ENCODE measurements at regions not wholly inside any gene's neighbourhood (a gene's known extent, or its start where the extent isn't known, plus 50 kb on each side); places are given as distances from the start of the nearest gene placed in this dataset.

DNA sequence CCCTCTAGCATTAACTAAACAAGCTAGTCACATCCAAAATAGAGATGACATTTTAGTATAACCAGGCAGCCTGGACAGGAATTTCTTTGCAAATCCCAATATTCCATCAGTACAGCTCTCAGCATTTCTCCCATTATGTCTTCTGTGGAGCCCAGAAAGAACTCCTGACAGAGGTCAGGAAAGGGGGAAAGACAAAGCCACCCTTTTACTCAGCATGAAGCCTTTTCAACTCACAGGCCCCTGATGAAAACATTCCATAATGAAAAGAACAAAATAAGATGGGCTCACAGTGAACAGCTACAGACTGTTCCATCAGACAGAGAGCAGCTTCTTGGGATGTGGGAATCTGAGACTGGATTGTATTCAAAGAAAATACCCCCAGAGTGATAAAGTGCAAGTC lies 80.6 kb downstream of the TEX35 start:
- Histone ChIP-seq H3K4me1 (no peaks in the 10 kb centered on the region), H3K27ac (no peak overlapping the region), H3K4me3 (no peak overlapping the region), H3K36me3 (no peaks in the 10 kb centered on the region), H3K27me3 (no peaks in the 10 kb centered on the region), H3K9me3 (no peaks in the 10 kb centered on the region)
- intact Hi-C loops (cut with DNase I): no loop called here
- no peak for TF ChIP-seq CTCF (IDR thresholded peaks at IDR 0.05)
- DNase-seq (no peak), ATAC-seq (no peak)

- Histone ChIP-seq H3K36me3 (no peaks in the 10 kb centered on the region), H3K4me1 (no peaks in the 10 kb centered on the region), H3K27ac (no peak overlapping the region), H3K4me3 (no peak overlapping the region), H3K27me3 (no peaks in the 10 kb centered on the region), H3K9me3 (no peaks in the 10 kb centered on the region)
- TF ChIP-seq CTCF (IDR thresholded peaks at IDR 0.05): no peak
- DNase-seq (no peak), ATAC-seq (no peak)
- intact Hi-C loops (cut with DNase I): no loop called here
Observed at GRCh38 chr1:178594133-178594532, 81.2 kb downstream of the TEX35 start.

DNA sequence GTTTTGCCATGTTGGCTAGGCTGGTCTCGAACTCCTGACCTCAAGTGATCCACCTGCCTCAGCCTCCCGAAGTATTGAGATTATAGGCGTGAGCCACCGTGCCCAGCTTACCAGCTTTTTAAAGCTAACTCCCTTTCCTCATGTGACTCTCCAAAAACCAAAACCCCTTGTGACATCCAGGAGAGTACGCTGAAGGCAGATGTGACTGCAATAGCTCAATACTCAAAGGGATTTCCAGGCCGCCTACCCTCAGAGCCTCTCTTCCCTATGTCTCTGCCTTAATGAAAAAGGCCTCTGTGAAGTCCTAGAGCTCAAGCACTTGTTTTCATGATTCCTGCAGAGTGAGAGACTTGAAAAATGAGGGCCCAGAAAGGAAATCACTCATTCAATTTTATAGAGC lies 82.6 kb downstream of the TEX35 start:
- Histone ChIP-seq H3K36me3 (no peaks in the 10 kb centered on the region), H3K4me3 (no peak overlapping the region), H3K4me1 (no peaks in the 10 kb centered on the region), H3K9me3 (no peaks in the 10 kb centered on the region), H3K27ac (no peak overlapping the region), H3K27me3 (no peaks in the 10 kb centered on the region)
- intact Hi-C loops (cut with DNase I): no loop called here
- DNase-seq: no peak
- TF ChIP-seq CTCF (IDR thresholded peaks at IDR 0.05): no peak
- ATAC-seq: no peak

- DNase-seq (no peak), ATAC-seq (no peak)
- H3K9me3 ChIP-seq: no peaks in the 10 kb centered on the region
- H3K4me1 ChIP-seq: no peaks in the 10 kb centered on the region
- no peaks in the 10 kb centered on the region for H3K36me3 ChIP-seq
- intact Hi-C loops (cut with DNase I): no loop called here
- no peak overlapping the region for H3K4me3 ChIP-seq
- H3K27ac ChIP-seq: no peak overlapping the region
- no peaks in the 10 kb centered on the region for H3K27me3 ChIP-seq
- TF ChIP-seq CTCF (IDR thresholded peaks at IDR 0.05): no peak
Observed at GRCh38 chr1:178599087-178599486, 86.2 kb downstream of the TEX35 start.

DNA sequence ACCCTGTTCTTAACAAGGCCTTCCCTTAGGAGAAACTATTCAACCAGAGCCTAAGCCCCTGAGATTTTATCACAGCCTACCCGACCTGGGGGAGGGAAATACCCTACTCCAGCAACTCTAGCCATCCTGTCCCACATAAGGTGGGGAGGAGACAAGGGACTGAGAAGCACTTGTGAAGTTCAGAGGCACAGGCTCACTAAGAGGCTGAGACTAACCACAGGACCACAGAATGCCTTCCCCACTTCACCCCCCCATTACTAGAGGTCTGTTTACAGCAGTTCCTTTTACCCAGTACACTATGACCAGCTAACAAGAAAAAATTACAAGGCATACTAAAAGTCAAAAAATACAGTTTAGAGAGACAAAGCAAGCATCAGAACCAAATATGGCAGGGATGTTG lies 86.8 kb downstream of the TEX35 start:
- Histone ChIP-seq H3K27ac (no peak overlapping the region), H3K9me3 (no peaks in the 10 kb centered on the region), H3K4me1 (no peaks in the 10 kb centered on the region), H3K27me3 (no peaks in the 10 kb centered on the region), H3K4me3 (no peak overlapping the region), H3K36me3 (no peaks in the 10 kb centered on the region)
- no peak for ATAC-seq
- intact Hi-C loops (cut with DNase I): no loop called here
- no peak for DNase-seq
- TF ChIP-seq CTCF (IDR thresholded peaks at IDR 0.05): no peak

Measured in left lung (tissue), 4 donors.